CD1c-positive myeloid dendritic cell (primary cell): ENCODE measurements at regions not wholly inside any gene's neighbourhood (a gene's known extent, or its start where the extent isn't known, plus 50 kb on each side); places are given as distances from the start of the nearest gene placed in this dataset.

ENCODE experiments used
- DNase-seq: peaks from one replicate; pipeline ENCODE4 v3.0.0-alpha.2; 2016; ENCODE audit errors: extremely low spot score

GRCh38 chr11:116698080-116698479, 74.7 kb downstream of the BUD13 start:
- DNase-seq = no peak

GRCh38 chr11:116697639-116698038, 75.1 kb downstream of the BUD13 start:
- no peak for DNase-seq

- no peak for DNase-seq
Measured at GRCh38 chr11:116697011-116697410, 75.8 kb downstream of the BUD13 start.

- DNase-seq = no peak
Measured at GRCh38 chr11:116696381-116696941, 76.3 kb downstream of the BUD13 start.

- no peak for DNase-seq
Measured at GRCh38 chr11:116695657-116696254, 77.0 kb downstream of the BUD13 start.

GRCh38 chr11:116694815-116695590, 77.8 kb downstream of the BUD13 start:
- no peak for DNase-seq

- no peak for DNase-seq
Measured at GRCh38 chr11:116694349-116694725, 78.5 kb downstream of the BUD13 start.

- DNase-seq = no peak
Measured at GRCh38 chr11:116693593-116694348, 79.0 kb downstream of the BUD13 start.

- no peak for DNase-seq
Measured at GRCh38 chr11:116693102-116693570, 79.7 kb downstream of the BUD13 start.

GRCh38 chr11:116692318-116693101, 80.3 kb downstream of the BUD13 start:
- DNase-seq = no peak

- DNase-seq = peak; percentile 41
Measured at GRCh38 chr11:116691771-116692177, 81.0 kb downstream of the BUD13 start.

- DNase-seq = no peak
Measured at GRCh38 chr11:116690611-116691010, 82.2 kb downstream of the BUD13 start.

- no peak for DNase-seq
Measured at GRCh38 chr11:116689413-116690127, 83.2 kb downstream of the BUD13 start.

- DNase-seq = no peak
Measured at GRCh38 chr11:116688202-116688540, 84.6 kb downstream of the BUD13 start.

- DNase-seq = no peak
Measured at GRCh38 chr11:116687458-116688201, 85.2 kb downstream of the BUD13 start.

GRCh38 chr11:116686866-116687265, 85.9 kb downstream of the BUD13 start:
- DNase-seq = no peak

- no peak for DNase-seq
Measured at GRCh38 chr11:116683982-116684381, 88.8 kb downstream of the BUD13 start.

- no peak for DNase-seq
Measured at GRCh38 chr11:116680349-116681125, 92.2 kb downstream of the BUD13 start.

GRCh38 chr11:116678887-116679286, 93.9 kb downstream of the BUD13 start:
- DNase-seq = no peak
